ENCODE measurements at regions not wholly inside any gene's neighbourhood (a gene's known extent, or its start where the extent isn't known, plus 50 kb on each side); places are given as distances from the start of the nearest gene placed in this dataset.

- H2BK5ac ChIP-seq (ENCODE audit: low read depth, low read length, poor library complexity): no peak overlapping the region
- H3K18ac ChIP-seq (ENCODE audit: low read length): no peak overlapping the region
- H4K91ac ChIP-seq (ENCODE audit: low read depth, low read length): no peak overlapping the region
- WGBS (ENCODE audit: extremely low coverage, insufficient coverage, insufficient read length): no CpG with 5 or more reads among the region's 2 CpGs
- no peak overlapping the region for H3K4me3 ChIP-seq (ENCODE audit: low read depth, low read length)
- H2BK120ac ChIP-seq (ENCODE audit: insufficient read depth, low read length, poor library complexity): no peak overlapping the region
- H3K79me1 ChIP-seq (ENCODE audit: low read length): no peaks in the 10 kb centered on the region
- H3K23ac ChIP-seq (ENCODE audit: low read length): no peak overlapping the region
- H3K4me1 ChIP-seq (ENCODE audit: control insufficient read depth in 1 of 2, insufficient read depth in 2 of 2, low read length in 2 of 2): no peaks in the 10 kb centered on the region
- no peaks in the 10 kb centered on the region for H3K9me3 ChIP-seq (ENCODE audit: insufficient read depth, low read depth, low read length)
- no peak overlapping the region for H3K4ac ChIP-seq (ENCODE audit: low read depth, low read length)
- H3K9ac ChIP-seq (ENCODE audit: low read length): no peak overlapping the region
- H2AFZ ChIP-seq (ENCODE audit: insufficient read depth, low read length, poor library complexity): no peak overlapping the region
- no peaks in the 10 kb centered on the region for H3K36me3 ChIP-seq (ENCODE audit: control insufficient read depth in 1 of 2, insufficient read depth in 2 of 2, low read length in 2 of 2)
- no peak overlapping the region for H3K14ac ChIP-seq (ENCODE audit: low read length)
- H4K12ac ChIP-seq (ENCODE audit: low read depth, low read length): no peak overlapping the region
- no peak overlapping the region for H3K27ac ChIP-seq (ENCODE audit: low read depth, low read length)
- no peaks in the 10 kb centered on the region for H3K27me3 ChIP-seq (ENCODE audit: insufficient read depth, low read length)
- H4K8ac ChIP-seq (ENCODE audit: low read depth, low read length): no peak overlapping the region
- H2AK5ac ChIP-seq (ENCODE audit: low read length): no peak overlapping the region
- no peak overlapping the region for H2BK12ac ChIP-seq (ENCODE audit: low read length)
- no peak for DNase-seq
- no peaks in the 10 kb centered on the region for H3K79me2 ChIP-seq (ENCODE audit: control insufficient read depth, insufficient read depth, low read length, poor library complexity)
- no peak overlapping the region for H3K4me2 ChIP-seq (ENCODE audit: low read length)
These were observed 61.5 kb upstream of the EGFL6 start for GRCh38 chrX:13507893-13508292.

DNA sequence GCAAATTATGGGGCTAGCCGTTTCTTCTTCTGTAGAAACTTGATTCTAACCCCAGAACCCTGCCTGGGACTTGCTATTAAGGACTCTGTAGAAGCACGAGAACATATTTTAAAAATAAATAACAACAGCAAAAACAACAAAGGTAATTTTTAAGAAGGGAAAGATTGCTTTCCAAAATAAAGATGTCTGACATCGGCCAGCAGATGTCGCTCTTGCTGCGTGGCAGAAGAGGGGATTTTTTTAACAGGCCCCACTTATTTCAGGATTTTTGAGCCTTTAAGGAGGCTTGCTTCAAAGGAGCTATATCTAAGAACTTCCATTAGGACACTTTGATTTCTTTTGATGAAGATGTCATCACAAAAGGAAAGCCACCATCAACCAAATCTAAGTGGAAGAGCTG is 62.8 kb upstream of the EGFL6 start:
- no peak overlapping the region for H3K27ac ChIP-seq (ENCODE audit: low read depth, low read length)
- H4K12ac ChIP-seq (ENCODE audit: low read depth, low read length): no peak overlapping the region
- no CpG with 5 or more reads among the region's 5 CpGs for WGBS (ENCODE audit: extremely low coverage, insufficient coverage, insufficient read length)
- no peak overlapping the region for H3K23ac ChIP-seq (ENCODE audit: low read length)
- no peaks in the 10 kb centered on the region for H3K79me2 ChIP-seq (ENCODE audit: control insufficient read depth, insufficient read depth, low read length, poor library complexity)
- no peaks in the 10 kb centered on the region for H3K4me1 ChIP-seq (ENCODE audit: control insufficient read depth in 1 of 2, insufficient read depth in 2 of 2, low read length in 2 of 2)
- H3K4me3 ChIP-seq (ENCODE audit: low read depth, low read length): no peak overlapping the region
- no peaks in the 10 kb centered on the region for H3K27me3 ChIP-seq (ENCODE audit: insufficient read depth, low read length)
- H2AK5ac ChIP-seq (ENCODE audit: low read length): no peak overlapping the region
- DNase-seq: peak in 1 of 2 donors; percentile 68
- no peaks in the 10 kb centered on the region for H3K9me3 ChIP-seq (ENCODE audit: insufficient read depth, low read depth, low read length)
- no peak overlapping the region for H3K14ac ChIP-seq (ENCODE audit: low read length)
- no peak overlapping the region for H3K9ac ChIP-seq (ENCODE audit: low read length)
- H3K4ac ChIP-seq (ENCODE audit: low read depth, low read length): no peak overlapping the region
- H2BK120ac ChIP-seq (ENCODE audit: insufficient read depth, low read length, poor library complexity): no peak overlapping the region
- H4K8ac ChIP-seq (ENCODE audit: low read depth, low read length): no peak overlapping the region
- no peaks in the 10 kb centered on the region for H3K79me1 ChIP-seq (ENCODE audit: low read length)
- no peak overlapping the region for H2AFZ ChIP-seq (ENCODE audit: insufficient read depth, low read length, poor library complexity)
- H4K91ac ChIP-seq (ENCODE audit: low read depth, low read length): no peak overlapping the region
- H2BK12ac ChIP-seq (ENCODE audit: low read length): no peak overlapping the region
- no peaks in the 10 kb centered on the region for H3K36me3 ChIP-seq (ENCODE audit: control insufficient read depth in 1 of 2, insufficient read depth in 2 of 2, low read length in 2 of 2)
- H3K18ac ChIP-seq (ENCODE audit: low read length): no peak overlapping the region
- H3K4me2 ChIP-seq (ENCODE audit: low read length): no peak overlapping the region
- H2BK5ac ChIP-seq (ENCODE audit: low read depth, low read length, poor library complexity): no peak overlapping the region

- Histone ChIP-seq H3K9ac (ENCODE audit: low read length) (no peak overlapping the region), H3K23ac (ENCODE audit: low read length) (no peak overlapping the region), H3K4ac (ENCODE audit: low read depth, low read length) (no peak overlapping the region), H3K36me3 (ENCODE audit: control insufficient read depth in 1 of 2, insufficient read depth in 2 of 2, low read length in 2 of 2) (no peaks in the 10 kb centered on the region), H3K79me1 (ENCODE audit: low read length) (no peaks in the 10 kb centered on the region), H3K18ac (ENCODE audit: low read length) (no peak overlapping the region), H2AFZ (ENCODE audit: insufficient read depth, low read length, poor library complexity) (no peak overlapping the region), H2BK5ac (ENCODE audit: low read depth, low read length, poor library complexity) (no peak overlapping the region), H2AK5ac (ENCODE audit: low read length) (no peak overlapping the region), H3K4me1 (ENCODE audit: control insufficient read depth in 1 of 2, insufficient read depth in 2 of 2, low read length in 2 of 2) (no peaks in the 10 kb centered on the region), H3K27ac (ENCODE audit: low read depth, low read length) (no peak overlapping the region), H2BK12ac (ENCODE audit: low read length) (no peak overlapping the region), H4K12ac (ENCODE audit: low read depth, low read length) (no peak overlapping the region), H3K79me2 (ENCODE audit: control insufficient read depth, insufficient read depth, low read length, poor library complexity) (no peaks in the 10 kb centered on the region), H3K4me2 (ENCODE audit: low read length) (no peak overlapping the region), H3K27me3 (ENCODE audit: insufficient read depth, low read length) (no peaks in the 10 kb centered on the region), H2BK120ac (ENCODE audit: insufficient read depth, low read length, poor library complexity) (no peak overlapping the region), H4K8ac (ENCODE audit: low read depth, low read length) (no peak overlapping the region), H3K9me3 (ENCODE audit: insufficient read depth, low read depth, low read length) (no peaks in the 10 kb centered on the region), H4K91ac (ENCODE audit: low read depth, low read length) (no peak overlapping the region), H3K4me3 (ENCODE audit: low read depth, low read length) (no peak overlapping the region), H3K14ac (ENCODE audit: low read length) (no peak overlapping the region)
- DNase-seq: no peak
- no CpG with 5 or more reads among the region's 2 CpGs for WGBS (ENCODE audit: extremely low coverage, insufficient coverage, insufficient read length)
These were observed 66.8 kb upstream of the EGFL6 start for GRCh38 chrX:13502590-13502989.

DNA sequence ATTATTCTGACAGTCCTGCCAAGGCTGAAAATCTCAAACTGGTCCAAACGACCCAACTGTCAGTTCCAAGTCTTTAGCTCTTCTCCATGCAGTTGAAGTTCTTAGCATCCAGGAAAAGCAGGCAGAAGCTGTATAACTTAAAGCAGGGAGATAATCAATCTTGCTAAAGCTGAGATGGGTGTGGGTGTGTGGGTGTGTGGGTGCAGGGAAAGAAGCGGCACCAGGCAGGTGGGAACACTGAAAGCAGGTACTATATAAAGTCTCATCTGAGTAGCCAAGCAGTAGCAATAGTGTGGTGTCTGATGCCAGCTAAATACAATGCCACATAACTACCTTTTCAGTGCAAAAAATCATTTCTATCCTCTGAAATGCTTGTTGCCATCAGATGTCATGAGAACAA is 69.7 kb upstream of the EGFL6 start:
- Histone ChIP-seq H4K12ac (ENCODE audit: low read depth, low read length) (no peak overlapping the region), H3K27me3 (ENCODE audit: insufficient read depth, low read length) (no peaks in the 10 kb centered on the region), H3K4me1 (ENCODE audit: control insufficient read depth in 1 of 2, insufficient read depth in 2 of 2, low read length in 2 of 2) (no peaks in the 10 kb centered on the region), H3K14ac (ENCODE audit: low read length) (no peak overlapping the region), H3K9ac (ENCODE audit: low read length) (no peak overlapping the region), H3K36me3 (ENCODE audit: control insufficient read depth in 1 of 2, insufficient read depth in 2 of 2, low read length in 2 of 2) (no peaks in the 10 kb centered on the region), H2BK12ac (ENCODE audit: low read length) (no peak overlapping the region), H2BK5ac (ENCODE audit: low read depth, low read length, poor library complexity) (no peak overlapping the region), H2AK5ac (ENCODE audit: low read length) (no peak overlapping the region), H3K23ac (ENCODE audit: low read length) (no peak overlapping the region), H3K4me3 (ENCODE audit: low read depth, low read length) (no peak overlapping the region), H3K4me2 (ENCODE audit: low read length) (no peak overlapping the region), H3K9me3 (ENCODE audit: insufficient read depth, low read depth, low read length) (no peaks in the 10 kb centered on the region), H3K79me2 (ENCODE audit: control insufficient read depth, insufficient read depth, low read length, poor library complexity) (no peaks in the 10 kb centered on the region), H3K4ac (ENCODE audit: low read depth, low read length) (no peak overlapping the region), H3K27ac (ENCODE audit: low read depth, low read length) (no peak overlapping the region), H4K91ac (ENCODE audit: low read depth, low read length) (no peak overlapping the region), H2BK120ac (ENCODE audit: insufficient read depth, low read length, poor library complexity) (no peak overlapping the region), H4K8ac (ENCODE audit: low read depth, low read length) (no peak overlapping the region), H3K18ac (ENCODE audit: low read length) (no peak overlapping the region), H2AFZ (ENCODE audit: insufficient read depth, low read length, poor library complexity) (no peak overlapping the region), H3K79me1 (ENCODE audit: low read length) (no peaks in the 10 kb centered on the region)
- no peak for DNase-seq
- no CpG with 5 or more reads among the region's 2 CpGs for WGBS (ENCODE audit: extremely low coverage, insufficient coverage, insufficient read length)

Measured in trophoblast cell (in vitro differentiated cells and primary cell).